GM13976 (cell line): ENCODE measurements at regions not wholly inside any gene's neighbourhood (a gene's known extent, or its start where the extent isn't known, plus 50 kb on each side); places are given as distances from the start of the nearest gene placed in this dataset.
A peak's percentile ranks its signal among the peaks of the same experiment; 100 is the strongest.

Experiments
- DNase-seq: peaks from one replicate; pipeline ENCODE4 v3.0.0; 2012; ENCODE audit warnings: low spot score
- in situ Hi-C: fragments of 300-500 bp; cut with MboI; formaldehyde crosslinking; loops from one replicate; pipeline ENCODE4 v1.12.0; 2022; ENCODE audit warnings: low sequenced_read_pairs, mixed read lengths, inconsistent platforms; ENCODE audit not compliant: unreplicated experiment
- TF ChIP-seq, protein P1 (sequence below): IDR thresholded peaks from 2 replicates; pipeline ENCODE4 v1.5.1; 2012; ENCODE audit warnings: borderline replicate concordance, mild to moderate bottlenecking; ENCODE audit not compliant: insufficient read depth; ENCODE audit errors: extremely low read depth, missing control alignments, control extremely low read depth

- in situ Hi-C loops, result no loop called here
- TF ChIP-seq, protein P1, sequence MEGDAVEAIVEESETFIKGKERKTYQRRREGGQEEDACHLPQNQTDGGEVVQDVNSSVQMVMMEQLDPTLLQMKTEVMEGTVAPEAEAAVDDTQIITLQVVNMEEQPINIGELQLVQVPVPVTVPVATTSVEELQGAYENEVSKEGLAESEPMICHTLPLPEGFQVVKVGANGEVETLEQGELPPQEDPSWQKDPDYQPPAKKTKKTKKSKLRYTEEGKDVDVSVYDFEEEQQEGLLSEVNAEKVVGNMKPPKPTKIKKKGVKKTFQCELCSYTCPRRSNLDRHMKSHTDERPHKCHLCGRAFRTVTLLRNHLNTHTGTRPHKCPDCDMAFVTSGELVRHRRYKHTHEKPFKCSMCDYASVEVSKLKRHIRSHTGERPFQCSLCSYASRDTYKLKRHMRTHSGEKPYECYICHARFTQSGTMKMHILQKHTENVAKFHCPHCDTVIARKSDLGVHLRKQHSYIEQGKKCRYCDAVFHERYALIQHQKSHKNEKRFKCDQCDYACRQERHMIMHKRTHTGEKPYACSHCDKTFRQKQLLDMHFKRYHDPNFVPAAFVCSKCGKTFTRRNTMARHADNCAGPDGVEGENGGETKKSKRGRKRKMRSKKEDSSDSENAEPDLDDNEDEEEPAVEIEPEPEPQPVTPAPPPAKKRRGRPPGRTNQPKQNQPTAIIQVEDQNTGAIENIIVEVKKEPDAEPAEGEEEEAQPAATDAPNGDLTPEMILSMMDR, result no peak
These were observed 224.4 kb upstream of the MC4R start for GRCh38 chr18:60596928-60597327.

DNA sequence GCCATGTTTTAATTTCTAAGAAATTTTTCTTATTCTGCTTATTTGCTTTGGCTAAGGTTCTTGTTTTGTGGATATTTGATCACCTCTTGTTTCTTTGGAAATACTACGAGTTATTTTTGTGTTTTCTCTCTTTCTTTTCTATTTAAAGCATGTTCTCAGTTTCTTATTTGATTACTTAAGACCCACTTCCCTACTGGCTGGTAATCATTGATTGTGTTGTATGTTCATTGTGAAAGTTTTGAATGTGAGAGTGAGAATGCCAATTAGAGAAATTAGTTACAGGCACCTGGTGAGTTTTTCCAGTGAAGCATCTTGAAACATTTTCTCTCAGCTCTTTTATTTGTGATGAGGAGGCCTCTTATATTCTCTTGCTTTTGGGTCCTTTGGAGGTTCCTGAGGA lies 226.7 kb upstream of the MC4R start:
- in situ Hi-C loops, result no loop called here
- DNase-seq, result peak; percentile 4
- TF ChIP-seq, protein P1, result no peak

More at GRCh38 chr18:60596928-60597327, 224.4 kb upstream of the MC4R start:
- no peak for DNase-seq

DNA sequence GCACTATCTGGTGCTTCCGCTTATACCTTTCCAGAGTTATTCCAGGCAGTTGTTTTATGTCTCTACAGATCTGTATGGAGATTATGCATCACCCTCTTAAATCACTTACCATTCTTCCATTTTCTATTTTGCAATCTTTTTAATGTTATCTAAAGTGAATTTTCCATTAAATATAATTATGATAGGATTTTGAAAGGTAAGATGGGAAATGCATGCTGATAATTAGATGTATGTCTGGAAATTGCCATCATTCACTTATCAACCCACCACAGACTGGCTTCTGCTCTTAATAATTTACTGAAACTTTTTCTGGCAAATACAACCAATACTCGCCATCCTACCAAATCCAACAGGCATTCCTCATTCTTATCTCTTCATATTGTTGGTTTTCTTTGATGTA lies 227.4 kb upstream of the MC4R start:
- no peak for DNase-seq
- in situ Hi-C loops, result no loop called here
- TF ChIP-seq, protein P1, result no peak

- in situ Hi-C loops, result no loop called here
- no peak for DNase-seq
- TF ChIP-seq, protein P1, result no peak
These were observed 228.7 kb upstream of the MC4R start for GRCh38 chr18:60601249-60601648.

DNA sequence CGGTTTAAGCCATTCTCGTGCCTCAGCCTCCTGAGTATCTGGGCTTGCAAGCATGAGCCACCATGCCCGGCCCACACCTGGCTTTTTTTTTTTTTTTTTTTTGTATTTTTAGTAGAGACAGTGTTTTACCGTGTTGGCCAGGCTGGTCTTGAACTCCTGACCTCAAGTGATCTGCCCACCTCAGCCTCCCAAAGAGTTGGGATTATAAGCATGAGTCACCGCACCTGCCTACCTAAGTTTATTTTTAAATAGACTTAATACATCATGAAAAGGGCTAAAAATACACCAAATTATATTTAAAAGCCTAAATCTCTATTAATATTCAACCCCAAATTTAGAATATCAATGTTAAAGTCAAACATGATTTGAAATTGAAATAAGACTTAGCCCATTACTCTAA lies 250.8 kb upstream of the MC4R start:
- in situ Hi-C loops, result no loop called here
- TF ChIP-seq, protein P1, result no peak
- no peak for DNase-seq

GRCh38 chr18:60624207-60624606 lies 251.6 kb upstream of the MC4R start:
- TF ChIP-seq, protein P1, result no peak

DNA sequence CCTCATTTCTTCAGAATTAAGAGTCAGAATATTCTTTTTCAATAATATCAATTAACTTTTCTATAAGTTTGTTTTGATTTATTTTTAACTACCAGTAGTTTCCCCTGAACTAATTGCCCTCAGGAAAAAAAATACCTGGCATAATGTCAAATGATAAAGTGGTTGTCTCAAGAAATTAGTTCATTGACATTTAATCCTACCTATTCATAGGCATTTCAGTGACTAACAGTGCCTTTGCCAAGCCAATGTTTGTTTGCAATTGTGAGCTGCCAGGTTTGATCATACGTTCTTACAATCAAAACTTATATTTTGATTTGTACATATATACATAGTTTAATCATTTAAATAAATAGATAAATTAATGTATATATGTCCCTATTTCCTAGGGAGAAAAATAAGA lies 267.3 kb upstream of the MC4R start:
- TF ChIP-seq, protein P1, result no peak
- in situ Hi-C loops, result no loop called here
- no peak for DNase-seq

More at GRCh38 chr18:60624207-60624606, 251.6 kb upstream of the MC4R start:
- DNase-seq, result no peak
- in situ Hi-C loops, result no loop called here
